WTC11 (cell line): ENCODE measurements at regions not wholly inside any gene's neighbourhood (a gene's known extent, or its start where the extent isn't known, plus 50 kb on each side); places are given as distances from the start of the nearest gene placed in this dataset.

Experiments
- ATAC-seq: fragments of 200-7000 bp; cut with Tn5 transposase; 2 replicates; pipeline ENCODE4 v1.10.0; 2021; ENCODE audit warnings: mild to moderate bottlenecking, moderate library complexity
- CTCF ChIA-PET: fragments of 300-600 bp; sonication (Branson Sonifier 250); formaldehyde crosslinking; loops from one replicate; lab custom pipeline; 2021; ENCODE audit warnings: antibody characterized with exemption; lab: Charles Lee
- POLR2A ChIA-PET: fragments of 350-600 bp; sonication (Branson Sonifier 250); formaldehyde crosslinking; loops from one replicate; lab custom pipeline; 2021; ENCODE audit warnings: antibody characterized with exemption; lab: Charles Lee
- DNase-seq: peaks from one replicate; pipeline ENCODE4 v3.0.0; 2021; ENCODE audit warnings: low spot score
- H3K27ac Mint-ChIP-seq: 2 replicates; pipeline ENCODE4 v1.8.0; 2021; ENCODE audit warnings: mixed read lengths
- H3K27me3 Mint-ChIP-seq: 2 replicates; pipeline ENCODE4 v1.8.0; 2021; ENCODE audit warnings: low read depth, mild to moderate bottlenecking, moderate library complexity, mixed read lengths
- H3K36me3 Mint-ChIP-seq: 2 replicates; pipeline ENCODE4 v1.8.0; 2021; ENCODE audit warnings: mixed read lengths
- H3K4me1 Mint-ChIP-seq: 2 replicates; pipeline ENCODE4 v1.8.0; 2022; ENCODE audit warnings: mixed read lengths
- H3K4me3 Mint-ChIP-seq: 2 replicates; pipeline ENCODE4 v1.8.0; 2021; ENCODE audit warnings: mild to moderate bottlenecking, moderate library complexity, mixed read lengths
- H3K9me3 Mint-ChIP-seq: 2 replicates; pipeline ENCODE4 v1.8.0; 2021; ENCODE audit warnings: mixed read lengths
- ATF1 ChIP-seq: sonication (generic); formaldehyde crosslinking; IDR thresholded peaks from 2 replicates; pipeline ENCODE4 v1.8.1; 2023; ENCODE audit warnings: mild to moderate bottlenecking, moderate library complexity, missing genetic modification reagents
- FOXK1 ChIP-seq: sonication (generic); formaldehyde crosslinking; IDR thresholded peaks from 2 replicates; pipeline ENCODE4 v1.8.0; 2022; ENCODE audit warnings: mild to moderate bottlenecking, moderate library complexity, missing genetic modification reagents
- FOXP1 ChIP-seq: sonication (generic); formaldehyde crosslinking; IDR thresholded peaks from 2 replicates; pipeline ENCODE4 v1.8.0; 2022; ENCODE audit warnings: missing genetic modification reagents, mild to moderate bottlenecking, moderate library complexity, borderline replicate concordance
- GRHL2 ChIP-seq: fragments of 250-450 bp; sonication (Bioruptor Pico); IDR thresholded peaks from 2 replicates; pipeline ENCODE4 v1.8.0; 2022; ENCODE audit warnings: mild to moderate bottlenecking, moderate library complexity; ENCODE audit not compliant: insufficient replicate concordance, severe bottlenecking
- KAT7 ChIP-seq: sonication (generic); formaldehyde crosslinking; IDR thresholded peaks from 2 replicates; pipeline ENCODE4 v1.8.1; 2023; ENCODE audit warnings: missing genetic modification reagents, mild to moderate bottlenecking, borderline replicate concordance
- NFYB ChIP-seq: sonication (generic); formaldehyde crosslinking; conservative IDR thresholded peaks from 2 replicates; pipeline ENCODE4 v1.8.0; 2022; ENCODE audit warnings: low read depth, missing genetic modification reagents
- NR2C2 ChIP-seq: sonication (generic); formaldehyde crosslinking; IDR thresholded peaks from 2 replicates; pipeline ENCODE4 v1.8.0; 2022; ENCODE audit warnings: mild to moderate bottlenecking, missing genetic modification reagents
- NR3C1 ChIP-seq: sonication (generic); formaldehyde crosslinking; conservative IDR thresholded peaks from 2 replicates; pipeline ENCODE4 v1.8.1; 2023; ENCODE audit warnings: low read depth, mild to moderate bottlenecking, missing genetic modification reagents
- OVOL2 ChIP-seq: fragments of 250-450 bp; sonication (Bioruptor Pico); IDR thresholded peaks from 2 replicates; pipeline ENCODE4 v1.9.0; 2021; ENCODE audit warnings: mild to moderate bottlenecking, borderline replicate concordance
- RORB ChIP-seq: fragments of 250-450 bp; sonication (Bioruptor Pico); IDR thresholded peaks from 2 replicates; pipeline ENCODE4 v1.9.0; 2021; ENCODE audit warnings: mild to moderate bottlenecking
- TCF7 ChIP-seq: sonication (generic); formaldehyde crosslinking; IDR thresholded peaks from 2 replicates; pipeline ENCODE4 v1.8.0; 2022; ENCODE audit warnings: mild to moderate bottlenecking, low read depth, missing genetic modification reagents, moderate library complexity
- TEAD1 ChIP-seq: sonication (generic); formaldehyde crosslinking; IDR thresholded peaks from 2 replicates; pipeline ENCODE4 v1.8.0; 2022; ENCODE audit warnings: mild to moderate bottlenecking, missing genetic modification reagents
- TP53 ChIP-seq: sonication (generic); formaldehyde crosslinking; IDR thresholded peaks from 2 replicates; pipeline ENCODE4 v1.8.1; 2023; ENCODE audit warnings: mild to moderate bottlenecking, missing genetic modification reagents
- ZNF121 ChIP-seq: sonication (generic); formaldehyde crosslinking; IDR thresholded peaks from 2 replicates; pipeline ENCODE4 v1.8.0; 2023; ENCODE audit warnings: missing genetic modification reagents
- ZNF263 ChIP-seq: sonication (generic); formaldehyde crosslinking; IDR thresholded peaks from 2 replicates; pipeline ENCODE4 v1.8.1; 2022; ENCODE audit warnings: low read depth, mild to moderate bottlenecking, moderate library complexity, missing genetic modification reagents
- ZNF416 ChIP-seq: fragments of 250-450 bp; sonication (Bioruptor Pico); IDR thresholded peaks from 2 replicates; pipeline ENCODE4 v1.9.0; 2021; ENCODE audit warnings: mild to moderate bottlenecking, inconsistent platforms
- TF ChIP-seq, protein P1 (sequence below): fragments of 250-450 bp; sonication (Bioruptor Pico); IDR thresholded peaks from 2 replicates; pipeline ENCODE4 v2.1.2; 2022; ENCODE audit warnings: mild to moderate bottlenecking, moderate library complexity
- TF ChIP-seq, protein P2 (sequence below): sonication (generic); formaldehyde crosslinking; IDR thresholded peaks from 2 replicates; pipeline ENCODE4 v1.8.1; 2023; ENCODE audit warnings: mild to moderate bottlenecking, missing genetic modification reagents

DNA sequence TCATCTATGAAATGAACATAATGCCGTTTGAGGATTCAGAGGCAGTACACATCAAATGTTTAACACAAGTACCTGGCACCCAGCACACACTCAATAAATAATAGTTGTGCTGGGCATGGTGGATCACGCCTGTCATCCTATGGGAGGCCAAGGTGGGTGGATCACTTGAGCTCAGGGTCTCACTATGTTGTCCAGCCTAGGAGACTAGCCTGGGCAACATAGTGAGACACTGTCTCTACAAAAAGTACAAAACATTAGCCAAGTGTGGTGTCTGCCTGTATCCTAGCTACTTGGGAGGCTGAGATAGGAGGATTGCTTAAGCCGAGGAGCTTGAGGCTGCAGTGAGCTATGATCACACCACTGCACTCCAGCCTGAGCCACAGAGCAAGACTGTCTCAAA, 98.1 kb upstream of the SALL4 start:
- ChIA-PET POLR2A (no interaction called here), CTCF (no interaction called here)
- H3K4me1 Mint-ChIP-seq: peaks cover 6% of the 10 kb centered on the region
- no peak for DNase-seq
- H3K27me3 Mint-ChIP-seq: no peaks in the 10 kb centered on the region
- peaks cover 4% of the 10 kb centered on the region; the same call in 1 of the 2 replicates for H3K9me3 Mint-ChIP-seq
- no peak overlapping the region for H3K4me3 Mint-ChIP-seq
- H3K36me3 Mint-ChIP-seq: no peaks in the 10 kb centered on the region
- TF ChIP-seq RORB (no peak), ZNF121 (CRISPR knock-in tag) (peak; percentile 98)
- TF ChIP-seq, all 79 proteins: peak for 1
- H3K27ac Mint-ChIP-seq: no peak overlapping the region
- ATAC-seq: no peak

DNA sequence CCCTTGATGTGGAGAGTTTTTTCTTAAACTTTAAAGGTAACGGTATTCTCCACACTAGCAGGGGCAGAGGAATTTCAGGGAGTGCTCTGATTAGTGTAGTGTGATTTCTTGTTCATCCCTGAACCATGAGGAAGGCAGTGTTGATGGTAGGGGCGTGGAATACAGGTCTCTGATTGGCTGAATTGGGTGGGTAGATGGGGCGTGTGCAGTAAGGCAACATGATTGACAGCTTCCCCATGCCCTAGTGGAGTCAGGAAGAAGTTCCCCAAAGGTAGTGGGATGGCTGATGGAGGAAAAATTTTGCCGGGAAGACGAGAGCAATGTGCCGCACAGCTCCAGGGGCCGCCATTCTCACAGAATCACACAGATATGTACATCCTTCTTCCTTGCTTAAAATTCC, 97.4 kb upstream of the SALL4 start:
- ChIA-PET CTCF (interaction anchor here (0.7 kb wide), 1 partner anchor 11 kb away, joined by 3 read pairs; no protein-coding TSS in a partner anchor), POLR2A (no interaction called here)
- H3K4me1 Mint-ChIP-seq: peaks cover 10% of the 10 kb centered on the region
- DNase-seq (no peak), ATAC-seq (peak; percentile 88)
- H3K27me3 Mint-ChIP-seq: no peaks in the 10 kb centered on the region
- no peaks in the 10 kb centered on the region for H3K36me3 Mint-ChIP-seq
- TF ChIP-seq ATF1: no peak
- no peak for TF ChIP-seq FOXK1 (CRISPR knock-in tag)
- TF ChIP-seq, protein P1, sequence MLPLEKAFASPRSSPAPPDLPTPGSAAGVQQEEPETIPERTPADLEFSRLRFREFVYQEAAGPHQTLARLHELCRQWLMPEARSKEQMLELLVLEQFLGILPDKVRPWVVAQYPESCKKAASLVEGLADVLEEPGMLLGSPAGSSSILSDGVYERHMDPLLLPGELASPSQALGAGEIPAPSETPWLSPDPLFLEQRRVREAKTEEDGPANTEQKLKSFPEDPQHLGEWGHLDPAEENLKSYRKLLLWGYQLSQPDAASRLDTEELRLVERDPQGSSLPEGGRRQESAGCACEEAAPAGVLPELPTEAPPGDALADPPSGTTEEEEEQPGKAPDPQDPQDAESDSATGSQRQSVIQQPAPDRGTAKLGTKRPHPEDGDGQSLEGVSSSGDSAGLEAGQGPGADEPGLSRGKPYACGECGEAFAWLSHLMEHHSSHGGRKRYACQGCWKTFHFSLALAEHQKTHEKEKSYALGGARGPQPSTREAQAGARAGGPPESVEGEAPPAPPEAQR: no peak
- TF ChIP-seq ZNF416 (CRISPR knock-in tag): no peak
- TF ChIP-seq GRHL2: no peak
- no peak for TF ChIP-seq NR2C2 (CRISPR knock-in tag)
- no peak overlapping the region for H3K4me3 Mint-ChIP-seq
- 0 out of 2 replicates have a peak overlapping the region, but pooled peaks have one; percentile 54 for H3K27ac Mint-ChIP-seq
- peaks cover 4% of the 10 kb centered on the region; the same call in 1 of the 2 replicates for H3K9me3 Mint-ChIP-seq

DNA sequence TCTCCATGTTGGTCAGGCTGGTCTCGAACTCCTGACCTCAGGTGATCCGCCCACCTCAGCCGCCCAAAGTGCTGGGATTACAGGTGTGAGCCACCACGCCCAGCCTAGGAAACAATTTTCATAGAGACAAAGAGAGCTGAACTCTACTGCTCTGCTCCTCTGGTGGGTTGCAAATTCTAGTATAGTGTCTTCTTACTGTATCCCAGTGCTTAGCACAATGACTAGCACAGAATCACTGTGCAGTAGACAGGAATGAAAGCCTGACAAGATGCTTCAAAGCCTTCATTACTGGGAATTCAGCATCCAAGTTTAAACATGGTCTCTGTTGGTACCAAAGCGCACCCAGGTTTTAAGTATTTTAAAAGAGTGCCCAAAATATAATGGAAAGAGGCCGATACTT, 96.5 kb upstream of the SALL4 start:
- TF ChIP-seq, protein P2, sequence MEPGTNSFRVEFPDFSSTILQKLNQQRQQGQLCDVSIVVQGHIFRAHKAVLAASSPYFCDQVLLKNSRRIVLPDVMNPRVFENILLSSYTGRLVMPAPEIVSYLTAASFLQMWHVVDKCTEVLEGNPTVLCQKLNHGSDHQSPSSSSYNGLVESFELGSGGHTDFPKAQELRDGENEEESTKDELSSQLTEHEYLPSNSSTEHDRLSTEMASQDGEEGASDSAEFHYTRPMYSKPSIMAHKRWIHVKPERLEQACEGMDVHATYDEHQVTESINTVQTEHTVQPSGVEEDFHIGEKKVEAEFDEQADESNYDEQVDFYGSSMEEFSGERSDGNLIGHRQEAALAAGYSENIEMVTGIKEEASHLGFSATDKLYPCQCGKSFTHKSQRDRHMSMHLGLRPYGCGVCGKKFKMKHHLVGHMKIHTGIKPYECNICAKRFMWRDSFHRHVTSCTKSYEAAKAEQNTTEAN (CRISPR knock-in tag): no peak
- no peak for TF ChIP-seq FOXK1 (CRISPR knock-in tag)
- no peak for TF ChIP-seq FOXP1 (CRISPR knock-in tag)
- TF ChIP-seq KAT7 (CRISPR knock-in tag): no peak
- no peak for TF ChIP-seq ZNF263 (CRISPR knock-in tag)
- no peak for TF ChIP-seq TCF7
- ATAC-seq (no peak), DNase-seq (no peak)
- ChIA-PET POLR2A (no interaction called here), CTCF (no interaction called here)
- no peaks in the 10 kb centered on the region for H3K36me3 Mint-ChIP-seq
- H3K27ac Mint-ChIP-seq: no peak overlapping the region
- H3K9me3 Mint-ChIP-seq: peaks cover 4% of the 10 kb centered on the region; the same call in 1 of the 2 replicates
- H3K27me3 Mint-ChIP-seq: no peaks in the 10 kb centered on the region
- H3K4me3 Mint-ChIP-seq: no peak overlapping the region
- peaks cover 19% of the 10 kb centered on the region for H3K4me1 Mint-ChIP-seq

GRCh38 chr20:51894619-51895018, 92.3 kb upstream of the SALL4 start:
- Mint-ChIP-seq H3K36me3 (no peaks in the 10 kb centered on the region), H3K27me3 (no peaks in the 10 kb centered on the region), H3K4me1 (peaks cover 27% of the 10 kb centered on the region), H3K9me3 (peaks cover 4% of the 10 kb centered on the region; the same call in 1 of the 2 replicates), H3K4me3 (no peak overlapping the region), H3K27ac (no peak overlapping the region)
- DNase-seq (no peak), ATAC-seq (peak; percentile 34; the same call in 1 of the 2 replicates)
- ChIA-PET CTCF (interaction anchor here (1.0 to 1.5 kb wide), 2 partner anchors 32 to 94 kb away, joined by 5 to 8 read pairs; no protein-coding TSS in a partner anchor), POLR2A (interaction anchor here (0.8 kb wide), 1 partner anchor 145 kb away, joined by 4 read pairs; no protein-coding TSS in a partner anchor)
- TF ChIP-seq TP53 (CRISPR knock-in tag): no peak
- TF ChIP-seq NR3C1 (CRISPR knock-in tag): no peak
- no peak for TF ChIP-seq OVOL2 (CRISPR knock-in tag)
- TF ChIP-seq NFYB (CRISPR knock-in tag): no peak
- TF ChIP-seq TEAD1 (CRISPR knock-in tag): no peak
